H1 (cell line): ENCODE measurements at regions not wholly inside any gene's neighbourhood (a gene's known extent, or its start where the extent isn't known, plus 50 kb on each side); places are given as distances from the start of the nearest gene placed in this dataset.

Source experiments
- CTCF ChIA-PET: fragments of 300-600 bp; sonication (Branson Sonifier 250); formaldehyde crosslinking; loops from one replicate; lab custom pipeline; 2021; ENCODE audit not compliant: partially characterized antibody; lab: Charles Lee
- POLR2A ChIA-PET: fragments of 300-600 bp; sonication (Branson Sonifier 250); formaldehyde crosslinking; loops from one replicate; lab custom pipeline; 2021; ENCODE audit warnings: inconsistent platforms; ENCODE audit not compliant: partially characterized antibody; lab: Charles Lee
- DNase-seq, 2 experiments: peaks; one replicate each; pipeline versions ENCODE4 v3.0.0 to v3.0.0-alpha.2; 2010 to 2022; ENCODE audit warnings: low spot score in 2 of 2, low read depth in 1 of 2, mixed read lengths in 1 of 2
- FAIRE-seq: peaks from 2 replicates; lab custom pipeline; 2011; peaks lifted over from hg19 to GRCh38; lab: Jason Lieb, UNC
- H2AFZ ChIP-seq: 2 replicates; pipeline ENCODE4 v1.8.1; 2012; ENCODE audit warnings: low read length, inconsistent platforms
- H2AK5ac ChIP-seq: 2 replicates; pipeline ENCODE4 v1.6.1; 2013; ENCODE audit warnings: low read depth, low read length
- H2BK120ac ChIP-seq: replicated peaks from 2 replicates; pipeline ENCODE3; 2013; ENCODE audit warnings: low read depth, low read length, inconsistent platforms
- H2BK12ac ChIP-seq: 2 replicates; pipeline ENCODE4 v1.6.1; 2013; ENCODE audit warnings: low read depth, low read length
- H2BK15ac ChIP-seq: 2 replicates; pipeline ENCODE4 v1.6.1; 2013; ENCODE audit warnings: low read length
- H2BK20ac ChIP-seq: 2 replicates; pipeline ENCODE4 v1.6.1; 2013; ENCODE audit warnings: low read length
- H2BK5ac ChIP-seq: 2 replicates; pipeline ENCODE4 v1.6.1; 2013; ENCODE audit warnings: low read depth, low read length
- H3K14ac ChIP-seq: 2 replicates; pipeline ENCODE4 v1.6.1; 2013; ENCODE audit warnings: inconsistent platforms; ENCODE audit not compliant: insufficient read length
- H3K18ac ChIP-seq: 2 replicates; pipeline ENCODE4 v1.6.1; 2013; ENCODE audit warnings: low read length; ENCODE audit errors: extremely low read depth
- H3K23ac ChIP-seq: 2 replicates; pipeline ENCODE4 v1.6.1; 2013; ENCODE audit warnings: inconsistent platforms; ENCODE audit not compliant: insufficient read length
- H3K23me2 ChIP-seq: 2 replicates; pipeline ENCODE4 v1.6.1; 2013; ENCODE audit warnings: low read depth, low read length
- H3K27ac ChIP-seq: 2 replicates; pipeline ENCODE4 v1.6.1; 2011; ENCODE audit warnings: low read depth, low read length, inconsistent platforms
- H3K27me3 ChIP-seq, 4 experiments: replicated peaks in 1 of 4; 1 replicate in 1 of 4; 2 replicates in 3 of 4; pipeline versions ENCODE4 v1.6.1 to v1.8.1; 2011 to 2013; ENCODE audit warnings: low read length in 3 of 4, mild to moderate bottlenecking in 3 of 4, inconsistent platforms in 2 of 4, mixed read lengths in 2 of 4, moderate library complexity in 1 of 4; ENCODE audit not compliant: control insufficient read depth in 3 of 4, insufficient read depth in 3 of 4; ENCODE audit errors: extremely low read depth in 1 of 4
- H3K36me3 ChIP-seq, 4 experiments: 2 replicates each; pipeline versions ENCODE4 v1.6.1 to v1.8.1; 2011 to 2013; ENCODE audit warnings: mild to moderate bottlenecking in 4 of 4, low read length in 3 of 4, moderate library complexity in 2 of 4, control low read depth in 1 of 4, inconsistent platforms in 1 of 4; ENCODE audit not compliant: insufficient read depth in 4 of 4, control insufficient read depth in 2 of 4
- H3K4ac ChIP-seq: replicated peaks from 2 replicates; pipeline ENCODE3; 2013; ENCODE audit warnings: low read length, low read depth, mixed read lengths, inconsistent platforms; ENCODE audit not compliant: insufficient read length
- H3K4me1 ChIP-seq, 4 experiments: replicated peaks in 1 of 4; 1 replicate in 1 of 4; 2 replicates in 3 of 4; pipeline versions ENCODE4 v1.6.1 to v1.8.1; 2011 to 2013; ENCODE audit warnings: low read length in 3 of 4, inconsistent platforms in 2 of 4, mixed read lengths in 1 of 4; ENCODE audit not compliant: insufficient read depth in 4 of 4, control insufficient read depth in 3 of 4
- H3K4me2 ChIP-seq, 2 experiments: 2 replicates each; pipeline versions ENCODE4 v1.6.1 to v1.8.1; 2011 to 2013; ENCODE audit warnings: low read depth in 2 of 2, low read length in 2 of 2, control low read depth in 1 of 2, inconsistent platforms in 1 of 2, mild to moderate bottlenecking in 1 of 2; ENCODE audit not compliant: insufficient read depth in 1 of 2
- H3K4me3 ChIP-seq, 4 experiments: fragments of 200-600, 300-600 bp in 1 of 4; sonication (generic), shearing (Covaris generic), sonication (Bioruptor Twin) in 1 of 4; 2 replicates each; pipeline versions ENCODE4 v1.5.1 to v1.8.1; 2011 to 2016; ENCODE audit warnings: low read length in 4 of 4, low read depth in 3 of 4, control low read depth in 2 of 4, inconsistent platforms in 2 of 4, mild to moderate bottlenecking in 2 of 4, mixed read lengths in 1 of 4, moderate library complexity in 1 of 4; ENCODE audit not compliant: insufficient read depth in 2 of 4; ENCODE audit errors: extremely low read depth in 1 of 4
- H3K56ac ChIP-seq: replicated peaks from 2 replicates; pipeline ENCODE3; 2013; ENCODE audit warnings: low read depth, mild to moderate bottlenecking, mixed read lengths, low read length, inconsistent platforms; ENCODE audit not compliant: insufficient read length
- H3K79me1 ChIP-seq: 2 replicates; pipeline ENCODE4 v1.6.1; 2013; ENCODE audit warnings: low read depth, low read length, control low read depth
- H3K79me2 ChIP-seq, 2 experiments: 2 replicates each; pipeline versions ENCODE4 v1.6.1 to v1.8.1; 2012 to 2013; ENCODE audit warnings: low read length in 2 of 2, mild to moderate bottlenecking in 2 of 2, inconsistent platforms in 1 of 2; ENCODE audit not compliant: insufficient read depth in 2 of 2, control insufficient read depth in 1 of 2
- H3K9ac ChIP-seq, 4 experiments: replicated peaks in 1 of 4; 1 replicate in 1 of 4; 2 replicates in 3 of 4; pipeline versions ENCODE4 v1.6.1 to v1.8.1; 2011 to 2013; ENCODE audit warnings: low read depth in 3 of 4, low read length in 3 of 4, control low read depth in 2 of 4, mild to moderate bottlenecking in 2 of 4, moderate library complexity in 2 of 4, inconsistent platforms in 1 of 4; ENCODE audit errors: extremely low read depth in 1 of 4
- H3K9me3 ChIP-seq, 2 experiments: 2 replicates each; pipeline versions ENCODE4 v1.6.1 to v1.8.1; 2012 to 2013; ENCODE audit warnings: mild to moderate bottlenecking in 2 of 2, moderate library complexity in 2 of 2, control low read depth in 1 of 2, inconsistent platforms in 1 of 2, low read depth in 1 of 2, low read length in 1 of 2, mixed read lengths in 1 of 2; ENCODE audit not compliant: insufficient read depth in 2 of 2
- H4K20me1 ChIP-seq, 2 experiments: replicated peaks in 1 of 2; 2 replicates each; pipeline versions ENCODE3 to v1.8.1; 2011 to 2013; ENCODE audit warnings: inconsistent platforms in 2 of 2, low read length in 2 of 2, mild to moderate bottlenecking in 1 of 2; ENCODE audit not compliant: insufficient read depth in 2 of 2, control insufficient read depth in 1 of 2
- H4K5ac ChIP-seq: 2 replicates; pipeline ENCODE4 v1.6.1; 2013; ENCODE audit warnings: low read length, low read depth, mixed read lengths, inconsistent platforms; ENCODE audit not compliant: insufficient read length
- H4K8ac ChIP-seq: 2 replicates; pipeline ENCODE4 v1.8.0; 2013; ENCODE audit warnings: mild to moderate bottlenecking, moderate library complexity, low read length, inconsistent platforms; ENCODE audit not compliant: insufficient read depth; ENCODE audit errors: extremely low read depth
- H4K91ac ChIP-seq: replicated peaks from 2 replicates; pipeline ENCODE3; 2013; ENCODE audit warnings: low read length, mixed read lengths, inconsistent platforms; ENCODE audit not compliant: insufficient read length
- CHD2 ChIP-seq: IDR thresholded peaks from 2 replicates; pipeline ENCODE4 v1.6.1; 2012; ENCODE audit warnings: low read length, improper control_type of control experiment
- CTCF ChIP-seq, 3 experiments: IDR thresholded peaks; 1 replicate in 2 of 3; 2 replicates in 1 of 3; pipeline versions ENCODE4 v1.5.1 to v1.6.1; 2011; ENCODE audit warnings: low read length in 3 of 3, mild to moderate bottlenecking in 3 of 3, inconsistent platforms in 2 of 3, low read depth in 1 of 3, moderate library complexity in 1 of 3; ENCODE audit not compliant: insufficient read depth in 1 of 3; ENCODE audit errors: control extremely low read depth in 1 of 3
- GABPA ChIP-seq: IDR thresholded peaks from 2 replicates; pipeline ENCODE4 v1.6.1; 2011; ENCODE audit warnings: mild to moderate bottlenecking, low read length, moderate library complexity, borderline replicate concordance; ENCODE audit not compliant: insufficient read depth
- JUN ChIP-seq: IDR thresholded peaks from 2 replicates; pipeline ENCODE4 v1.6.1; 2011; ENCODE audit warnings: low read depth, mild to moderate bottlenecking, improper control_type of control experiment, low read length
- JUND ChIP-seq: IDR thresholded peaks from 2 replicates; pipeline ENCODE4 v1.6.1; 2011; ENCODE audit warnings: mild to moderate bottlenecking, improper control_type of control experiment, low read length
- NRF1 ChIP-seq: IDR thresholded peaks from 2 replicates; pipeline ENCODE4 v1.6.1; 2011; ENCODE audit warnings: mild to moderate bottlenecking, low read depth, low read length, improper control_type of control experiment
- PHF8 ChIP-seq: fragments of 200-600 bp; sonication (generic); conservative IDR thresholded peaks from 2 replicates; pipeline ENCODE4 v1.7.1; 2012; ENCODE audit warnings: low read depth, mild to moderate bottlenecking, inconsistent platforms, low read length, moderate library complexity
- RBBP5 ChIP-seq: IDR thresholded peaks from 2 replicates; pipeline ENCODE4 v1.7.1; 2012; ENCODE audit warnings: low read depth, mild to moderate bottlenecking, inconsistent platforms, low read length, moderate library complexity, borderline replicate concordance
- SAP30 ChIP-seq: fragments of 300-600 bp; sonication (generic); IDR thresholded peaks from 2 replicates; pipeline ENCODE4 v1.7.1; 2012; ENCODE audit warnings: low read length, moderate library complexity, mild to moderate bottlenecking, inconsistent platforms; ENCODE audit not compliant: insufficient read depth, insufficient replicate concordance
- YY1 ChIP-seq: IDR thresholded peaks from 2 replicates; pipeline ENCODE4 v1.6.1; 2011; ENCODE audit warnings: low read depth, mild to moderate bottlenecking, low read length

GRCh38 chr14:61854898-61855297 lies 92.7 kb downstream of the SNAPC1 start:
- no peak for TF ChIP-seq RBBP5
- TF ChIP-seq CHD2, result no peak
- no peak for TF ChIP-seq PHF8
- TF ChIP-seq SAP30, result no peak
- TF ChIP-seq JUN, result no peak
- no peak for TF ChIP-seq YY1
- TF ChIP-seq GABPA, result no peak
- no peak for TF ChIP-seq CTCF (IDR thresholded peaks at IDR 0.05; ENCODE audit: control extremely low read depth in 1 of 3, insufficient read depth in 1 of 3, low read depth in 1 of 3, low read length in 3 of 3)
- no peak for TF ChIP-seq JUND
- no peak for TF ChIP-seq NRF1
- Histone ChIP-seq H3K36me3 (no peaks in the 10 kb centered on the region), H3K27me3 (no peaks in the 10 kb centered on the region), H2BK15ac (no peak overlapping the region), H3K4me2 (no peak overlapping the region), H3K9me3 (no peaks in the 10 kb centered on the region), H3K79me1 (no peaks in the 10 kb centered on the region), H3K4me3 (no peak overlapping the region), H3K56ac (no peak overlapping the region), H3K23me2 (no peaks in the 10 kb centered on the region), H2AFZ (no peak overlapping the region), H3K23ac (no peak overlapping the region), H2BK5ac (no peak overlapping the region), H2BK20ac (no peak overlapping the region), H2AK5ac (no peak overlapping the region), H4K91ac (no peak overlapping the region), H3K4me1 (no peaks in the 10 kb centered on the region), H3K4ac (no peak overlapping the region), H3K9ac (no peak overlapping the region), H3K18ac (no peak overlapping the region), H2BK12ac (no peak overlapping the region), H2BK120ac (no peak overlapping the region), H4K20me1 (no peaks in the 10 kb centered on the region), H4K5ac (no peak overlapping the region), H3K14ac (no peak overlapping the region), H3K27ac (no peak overlapping the region), H3K79me2 (no peaks in the 10 kb centered on the region), H4K8ac (no peak overlapping the region)
- ChIA-PET CTCF (no interaction called here), POLR2A (no interaction called here)
- DNase-seq (no peak), FAIRE-seq (no peak)
